Breast epithelium (tissue), 3 donors: ENCODE measurements at regions not wholly inside any gene's neighbourhood (a gene's known extent, or its start where the extent isn't known, plus 50 kb on each side); places are given as distances from the start of the nearest gene placed in this dataset.

ENCODE experiments used
- POLR2A ChIP-seq: fragments of 450-650 bp; IDR thresholded peaks from one replicate; pipeline ENCODE4 v1.6.1; 2016; ENCODE audit warnings: antibody characterized with exemption, mild to moderate bottlenecking, moderate library complexity
- POLR2AphosphoS5 ChIP-seq, 3 donors: sonication (generic); formaldehyde crosslinking; IDR thresholded peaks; one replicate each; pipeline ENCODE4 v1.6.1; 2017; ENCODE audit warnings: antibody characterized with exemption in 3 of 3
- TF ChIP-seq, protein P1 (sequence below), 3 donors: fragments of 450-650 bp; IDR thresholded peaks; one replicate each; pipeline ENCODE4 v1.5.1; 2016 to 2017; ENCODE audit warnings: antibody characterized with exemption in 3 of 3, mild to moderate bottlenecking in 3 of 3, moderate library complexity in 3 of 3

DNA sequence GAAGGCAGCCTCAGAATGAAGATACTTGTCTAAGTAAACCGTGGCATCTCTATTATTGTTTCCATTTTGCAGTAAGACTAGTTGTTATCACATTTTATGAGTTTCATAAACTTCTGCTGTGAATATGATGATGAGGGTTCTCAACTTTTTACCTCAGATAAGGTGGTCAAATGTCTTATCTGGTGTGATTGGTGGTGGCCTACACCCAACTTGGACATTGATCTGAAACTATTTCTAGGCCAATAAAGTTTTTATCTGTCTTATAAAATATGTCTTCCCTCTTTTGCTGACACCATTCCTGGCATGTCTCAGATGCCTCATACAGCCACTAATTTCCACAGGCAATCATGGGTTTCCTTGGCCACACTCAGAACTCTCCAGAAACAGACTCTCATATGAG is 480.3 kb upstream of the NR3C2 start:
- TF ChIP-seq, protein P1, sequence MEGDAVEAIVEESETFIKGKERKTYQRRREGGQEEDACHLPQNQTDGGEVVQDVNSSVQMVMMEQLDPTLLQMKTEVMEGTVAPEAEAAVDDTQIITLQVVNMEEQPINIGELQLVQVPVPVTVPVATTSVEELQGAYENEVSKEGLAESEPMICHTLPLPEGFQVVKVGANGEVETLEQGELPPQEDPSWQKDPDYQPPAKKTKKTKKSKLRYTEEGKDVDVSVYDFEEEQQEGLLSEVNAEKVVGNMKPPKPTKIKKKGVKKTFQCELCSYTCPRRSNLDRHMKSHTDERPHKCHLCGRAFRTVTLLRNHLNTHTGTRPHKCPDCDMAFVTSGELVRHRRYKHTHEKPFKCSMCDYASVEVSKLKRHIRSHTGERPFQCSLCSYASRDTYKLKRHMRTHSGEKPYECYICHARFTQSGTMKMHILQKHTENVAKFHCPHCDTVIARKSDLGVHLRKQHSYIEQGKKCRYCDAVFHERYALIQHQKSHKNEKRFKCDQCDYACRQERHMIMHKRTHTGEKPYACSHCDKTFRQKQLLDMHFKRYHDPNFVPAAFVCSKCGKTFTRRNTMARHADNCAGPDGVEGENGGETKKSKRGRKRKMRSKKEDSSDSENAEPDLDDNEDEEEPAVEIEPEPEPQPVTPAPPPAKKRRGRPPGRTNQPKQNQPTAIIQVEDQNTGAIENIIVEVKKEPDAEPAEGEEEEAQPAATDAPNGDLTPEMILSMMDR (IDR thresholded peaks at IDR 0.05): no peak
- no peak for TF ChIP-seq POLR2AphosphoS5 (IDR thresholded peaks at IDR 0.05)
- TF ChIP-seq POLR2A: no peak
